GM21528 (cell line): ENCODE measurements at regions not wholly inside any gene's neighbourhood (a gene's known extent, or its start where the extent isn't known, plus 50 kb on each side); places are given as distances from the start of the nearest gene placed in this dataset.
"Not testable (repeated sequence)": the region's sequence is repeated elsewhere in the genome, so short reads cannot be mapped to it uniquely, and the experiment has no call there.

Experiments used
- ATAC-seq: cut with Tn5 transposase; IDR thresholded peaks from one replicate; pipeline ENCODE4 v1.9.1; 2021; ENCODE audit warnings: mild to moderate bottlenecking, moderate library complexity; ENCODE audit not compliant: unreplicated experiment, low FRiP score

- no peak for ATAC-seq
These were observed 113.2 kb upstream of the ALDH1A3 start for GRCh38 chr15:100766243-100767000.

GRCh38 chr15:100767001-100767825 is 112.4 kb upstream of the ALDH1A3 start:
- ATAC-seq, result no peak

GRCh38 chr15:100768501-100768931 is 111.1 kb upstream of the ALDH1A3 start:
- no peak for ATAC-seq

- no peak for ATAC-seq
These were observed 110.3 kb upstream of the ALDH1A3 start for GRCh38 chr15:100769043-100769974.

DNA sequence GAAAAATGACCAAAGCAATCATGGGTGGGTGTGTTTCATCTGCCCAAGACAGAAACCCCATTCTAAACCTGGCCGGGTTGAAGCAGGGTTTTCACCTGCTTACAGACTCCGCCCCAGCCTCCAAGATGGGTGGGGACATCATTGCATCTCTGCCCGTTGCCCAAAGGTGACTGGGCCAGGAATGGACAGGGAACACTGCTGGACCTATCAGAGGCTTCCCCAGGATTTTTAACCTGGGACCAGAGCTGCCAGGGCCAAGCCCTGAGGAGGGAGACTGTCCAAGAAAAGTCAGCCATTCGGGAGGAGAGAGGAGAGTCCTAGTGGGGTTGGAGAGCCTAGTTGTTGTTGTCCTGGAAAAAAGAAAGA is 109.7 kb upstream of the ALDH1A3 start:
- no peak for ATAC-seq

GRCh38 chr15:100770661-100771584 is 108.7 kb upstream of the ALDH1A3 start:
- ATAC-seq, result no peak

GRCh38 chr15:100771746-100772145 is 107.9 kb upstream of the ALDH1A3 start:
- ATAC-seq, result no peak

DNA sequence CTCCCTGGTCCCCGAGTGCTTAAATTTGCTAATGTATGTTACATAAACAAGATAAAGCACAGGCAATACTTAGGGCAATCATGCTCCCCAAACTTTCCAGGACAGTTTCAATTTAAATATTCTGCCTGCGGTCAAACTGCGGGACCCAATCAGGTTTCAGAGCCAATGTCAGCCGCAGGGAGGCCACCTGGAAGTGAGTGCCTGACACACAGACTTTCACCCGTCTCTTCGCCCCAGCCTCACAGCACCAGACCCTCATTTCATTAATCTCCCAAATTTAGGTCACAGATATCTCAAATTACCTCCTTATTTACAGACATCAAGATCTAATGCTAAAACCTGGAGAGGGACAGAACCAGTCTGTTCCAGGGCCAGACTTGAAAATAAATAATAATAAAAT is 107.2 kb upstream of the ALDH1A3 start:
- ATAC-seq, result no peak

DNA sequence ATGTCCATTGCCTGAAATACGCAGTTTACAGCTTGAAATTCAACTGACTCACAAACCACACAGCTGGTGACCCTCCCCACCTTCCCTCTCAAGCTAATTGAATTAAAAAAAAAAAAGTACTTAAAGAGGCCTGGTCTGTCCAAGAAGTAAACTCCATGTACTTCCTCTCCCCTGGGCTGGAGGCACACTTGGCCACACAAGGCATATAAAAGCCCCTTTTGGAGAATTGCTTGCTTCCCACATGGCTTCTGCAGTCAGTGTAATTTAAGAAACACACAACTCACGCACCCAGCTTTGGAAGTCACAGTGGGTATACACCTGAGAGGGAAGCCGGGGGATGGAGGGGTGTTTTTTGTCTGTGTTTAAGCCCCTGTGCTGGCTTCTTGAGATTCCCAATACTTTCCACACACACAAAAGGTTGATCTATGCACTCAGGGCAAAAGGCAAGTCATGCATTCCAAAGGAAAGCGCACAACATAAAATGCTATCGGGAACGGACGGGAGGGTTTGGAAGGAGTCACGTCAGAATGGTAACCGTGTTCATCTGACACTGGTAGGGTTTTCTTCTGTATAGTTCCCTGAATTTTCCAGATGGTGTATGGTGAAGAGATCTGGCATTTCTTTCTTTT is 106.6 kb upstream of the ALDH1A3 start:
- ATAC-seq, result no peak

DNA sequence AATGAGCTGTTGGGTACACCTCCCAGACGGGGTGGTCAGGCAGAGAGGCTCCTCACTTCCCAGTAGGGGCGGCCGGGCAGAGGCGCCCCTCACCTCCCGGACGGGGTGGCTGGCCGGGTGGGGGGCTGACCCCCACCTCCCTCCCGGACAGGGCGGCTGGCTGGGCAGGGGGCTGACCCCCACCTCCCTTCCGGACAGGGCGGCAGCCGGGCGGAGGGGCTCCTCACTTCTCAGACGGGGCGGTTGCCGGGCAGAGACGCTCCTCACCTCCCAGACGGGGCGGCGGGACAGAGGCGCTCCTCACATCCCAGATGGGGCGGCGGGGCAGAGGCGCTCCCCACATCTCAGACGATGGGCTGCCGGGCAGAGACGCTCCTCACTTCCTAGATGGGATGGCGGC is 105.6 kb upstream of the ALDH1A3 start:
- ATAC-seq, result not testable (repeated sequence)

- ATAC-seq, result no peak
These were observed 103.9 kb upstream of the ALDH1A3 start for GRCh38 chr15:100775581-100776185.

DNA sequence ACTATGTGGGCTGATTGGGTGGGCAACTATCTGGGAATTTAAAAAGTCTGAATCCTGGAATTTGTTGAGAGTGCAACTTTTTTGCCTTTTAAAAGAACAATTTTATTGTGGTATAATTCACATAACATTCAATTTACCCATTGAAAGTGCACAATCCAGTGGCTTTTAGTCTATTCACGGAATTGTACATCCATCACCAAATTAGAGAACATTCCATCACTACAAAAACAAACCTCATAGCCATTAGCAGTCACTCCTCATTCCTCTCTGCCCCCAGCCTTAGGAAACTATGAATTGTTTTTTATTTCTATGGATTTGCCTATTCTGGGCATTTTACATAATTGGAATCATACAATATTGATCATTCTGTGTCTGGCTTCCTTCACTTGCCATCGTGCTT is 101.8 kb upstream of the ALDH1A3 start:
- ATAC-seq, result no peak

DNA sequence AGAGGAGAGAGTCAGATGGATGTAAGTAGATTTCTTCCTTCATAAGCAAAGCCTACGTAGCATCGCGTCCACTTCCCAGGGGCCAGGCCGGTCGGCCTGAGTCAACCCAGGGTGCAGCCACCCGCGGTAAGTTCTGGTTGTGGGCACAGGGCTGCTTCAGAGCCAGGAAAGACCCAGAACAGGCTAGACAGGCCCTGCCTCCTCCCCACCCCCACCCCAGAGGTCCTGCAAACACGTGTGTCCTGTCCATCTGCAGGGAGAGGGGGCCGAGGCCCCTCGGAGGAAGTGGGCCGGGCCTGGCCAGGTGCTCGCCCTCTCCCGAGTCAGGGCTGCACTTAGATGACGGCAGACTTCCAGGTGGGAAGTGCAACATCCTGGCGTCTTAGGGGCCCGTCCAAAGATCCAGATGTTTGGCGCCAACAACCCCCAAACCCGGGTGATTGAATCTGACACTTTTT is 100.8 kb upstream of the ALDH1A3 start:
- ATAC-seq, result no peak

DNA sequence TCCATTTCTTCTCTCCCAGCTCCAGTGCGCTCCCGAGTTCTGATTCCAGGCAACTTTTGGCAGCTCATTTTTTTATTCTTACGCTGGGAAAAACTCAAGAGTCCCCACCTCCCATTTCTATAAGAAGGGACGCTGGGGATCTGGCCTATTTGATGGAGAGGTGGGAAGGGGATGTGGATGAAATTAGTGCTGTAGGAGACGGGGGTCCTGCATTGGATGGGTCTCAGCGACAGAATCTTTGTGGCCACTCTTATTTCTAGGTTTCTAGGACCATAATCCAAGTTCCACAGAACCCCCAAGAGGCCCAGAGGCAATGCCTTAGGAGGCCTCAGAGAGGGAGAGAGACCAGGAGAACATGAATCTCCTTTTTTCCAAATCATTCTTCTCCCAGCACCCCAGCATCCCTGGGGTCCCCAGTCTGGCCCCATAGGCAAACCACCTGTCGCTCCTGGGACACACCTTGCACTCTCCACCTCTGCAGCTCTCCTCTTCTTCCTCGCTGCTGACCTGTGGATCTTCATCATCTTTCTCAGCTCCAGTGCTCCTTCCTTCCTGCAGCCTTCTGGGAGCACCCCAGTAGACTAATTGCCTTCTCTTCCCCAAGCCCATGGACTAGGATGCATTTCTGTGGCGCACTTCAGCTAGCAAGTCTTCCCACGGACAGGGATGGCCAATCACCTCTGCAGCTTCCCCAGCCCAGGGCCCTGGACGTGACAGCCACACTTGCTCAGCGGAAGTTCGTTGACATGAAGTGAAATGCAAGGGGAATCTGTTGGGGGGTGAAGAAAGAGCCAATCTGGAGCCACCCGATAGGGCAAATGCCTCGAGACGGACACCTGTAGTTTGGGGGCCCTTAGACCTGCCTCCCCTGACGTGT is 100.1 kb upstream of the ALDH1A3 start:
- no peak for ATAC-seq

- no peak for ATAC-seq
These were observed 99.3 kb upstream of the ALDH1A3 start for GRCh38 chr15:100780208-100780800.

DNA sequence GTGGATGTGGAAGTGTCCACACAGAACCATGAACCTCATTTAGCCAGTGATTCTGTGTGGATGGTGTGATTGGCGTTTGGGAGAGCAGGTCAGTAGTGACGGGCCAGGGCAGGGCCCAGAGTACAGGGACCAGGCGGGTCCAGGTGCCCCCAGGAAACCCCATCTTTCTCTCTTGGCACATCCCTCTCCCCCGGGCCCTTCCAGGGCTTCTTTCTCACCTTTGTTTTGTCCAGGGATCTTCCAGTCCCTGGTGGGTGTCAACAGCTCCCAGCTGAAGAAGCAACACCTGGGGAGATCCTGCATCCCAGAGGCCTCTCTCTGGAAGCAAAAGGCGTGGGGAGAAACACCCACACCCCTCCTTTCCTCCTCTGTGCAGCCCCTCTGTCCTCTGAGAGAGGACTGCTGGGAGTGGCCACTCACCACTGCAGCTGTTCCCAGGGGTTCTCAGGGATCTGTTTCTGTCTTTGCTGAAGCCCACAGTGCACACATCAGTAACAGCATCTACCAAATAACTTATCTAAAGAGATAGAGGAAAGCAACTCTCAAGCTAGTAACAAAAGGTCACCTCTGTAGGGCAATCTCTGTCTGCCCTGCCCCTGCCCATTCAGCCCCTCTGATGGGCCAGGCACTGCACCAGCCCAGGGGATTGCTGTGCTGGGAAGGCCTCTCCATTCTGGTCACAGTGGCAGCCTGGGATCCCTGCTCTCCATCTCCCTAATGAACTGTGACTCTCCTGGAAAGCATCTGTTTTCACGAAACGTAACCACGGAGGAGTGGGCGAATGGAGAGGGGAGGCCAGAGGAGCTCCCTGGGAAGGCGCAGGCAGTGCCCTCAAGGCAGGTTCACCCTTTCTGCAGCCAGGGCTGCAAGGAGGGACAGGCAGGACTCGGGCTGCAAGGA is 98.3 kb upstream of the ALDH1A3 start:
- ATAC-seq, result no peak
